ENCODE measurements at regions not wholly inside any gene's neighbourhood (a gene's known extent, or its start where the extent isn't known, plus 50 kb on each side); places are given as distances from the start of the nearest gene placed in this dataset.
"Not testable (repeated sequence)": the region's sequence is repeated elsewhere in the genome, so short reads cannot be mapped to it uniquely, and the experiment has no call there.

DNA sequence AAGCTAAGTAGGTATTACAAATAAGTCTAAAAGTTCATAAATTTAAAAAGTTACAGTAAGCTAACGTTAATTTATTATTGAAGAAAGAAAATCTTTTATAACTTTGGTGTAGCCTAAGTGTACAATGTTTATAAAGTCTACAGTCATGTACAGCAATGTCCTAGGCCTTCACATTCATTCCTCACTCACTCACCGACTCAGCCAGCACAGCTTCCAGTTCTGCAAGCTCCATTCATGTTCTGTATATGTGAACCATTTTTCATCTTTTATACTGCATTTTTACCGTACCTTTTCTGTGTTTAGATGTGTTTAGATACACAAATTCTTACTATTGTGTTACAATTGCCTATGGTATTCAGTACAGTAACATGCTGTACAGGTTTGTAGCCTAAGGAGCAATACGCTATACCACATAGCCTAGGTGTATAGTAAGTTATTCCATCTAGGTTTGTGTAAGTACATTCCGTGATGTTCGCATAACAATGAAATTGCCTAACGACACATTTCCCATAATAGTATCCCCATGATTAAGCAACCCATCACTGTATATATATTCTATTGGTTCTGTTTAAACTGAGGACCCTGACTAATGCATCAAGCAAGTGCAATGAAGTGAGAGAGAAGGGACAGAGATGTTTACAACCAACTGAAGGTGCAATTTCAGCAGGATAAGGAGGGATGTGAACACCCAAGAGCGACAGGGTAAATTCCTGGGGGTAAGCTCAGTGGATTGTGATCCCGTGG lies 88.9 kb upstream of the TRIO start:
- DNase-seq = no peak

DNA sequence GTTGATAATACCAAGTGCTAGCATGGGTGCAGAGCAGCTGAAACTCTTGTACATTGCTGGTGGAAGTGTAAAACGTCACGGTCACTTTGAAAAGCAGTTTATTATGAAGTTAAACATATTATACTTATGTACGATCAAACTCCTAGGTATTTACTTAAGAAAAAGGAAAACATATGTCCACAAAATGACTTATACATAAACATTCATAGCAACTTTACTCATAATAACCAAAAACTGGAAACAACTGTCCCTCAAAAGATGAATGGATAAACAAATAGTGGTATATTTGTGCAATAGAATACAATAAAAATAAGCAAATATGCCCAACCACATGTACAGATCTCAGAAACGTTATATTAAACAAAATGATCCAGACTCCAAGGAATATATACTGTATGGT lies 92.3 kb upstream of the TRIO start:
- no peak for DNase-seq

DNA sequence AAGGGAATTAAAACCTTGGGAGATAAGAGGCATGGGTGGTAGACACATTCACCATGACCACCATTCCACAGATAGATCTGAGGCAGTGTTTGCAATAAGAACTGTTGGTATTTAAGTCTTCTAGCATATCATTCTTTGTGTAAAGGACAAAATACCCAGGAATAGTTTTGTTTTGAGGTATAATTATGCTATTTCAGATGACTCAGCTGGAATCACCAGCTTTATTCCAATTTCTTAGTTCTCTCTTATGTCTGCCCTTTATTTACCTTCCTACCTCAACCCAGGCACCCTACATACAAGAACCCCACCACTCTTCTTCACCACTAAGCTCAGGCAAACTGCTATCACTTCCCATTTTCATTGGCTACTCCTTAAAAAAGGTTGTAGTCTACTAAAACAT lies 94.7 kb upstream of the TRIO start:
- no peak for DNase-seq

DNA sequence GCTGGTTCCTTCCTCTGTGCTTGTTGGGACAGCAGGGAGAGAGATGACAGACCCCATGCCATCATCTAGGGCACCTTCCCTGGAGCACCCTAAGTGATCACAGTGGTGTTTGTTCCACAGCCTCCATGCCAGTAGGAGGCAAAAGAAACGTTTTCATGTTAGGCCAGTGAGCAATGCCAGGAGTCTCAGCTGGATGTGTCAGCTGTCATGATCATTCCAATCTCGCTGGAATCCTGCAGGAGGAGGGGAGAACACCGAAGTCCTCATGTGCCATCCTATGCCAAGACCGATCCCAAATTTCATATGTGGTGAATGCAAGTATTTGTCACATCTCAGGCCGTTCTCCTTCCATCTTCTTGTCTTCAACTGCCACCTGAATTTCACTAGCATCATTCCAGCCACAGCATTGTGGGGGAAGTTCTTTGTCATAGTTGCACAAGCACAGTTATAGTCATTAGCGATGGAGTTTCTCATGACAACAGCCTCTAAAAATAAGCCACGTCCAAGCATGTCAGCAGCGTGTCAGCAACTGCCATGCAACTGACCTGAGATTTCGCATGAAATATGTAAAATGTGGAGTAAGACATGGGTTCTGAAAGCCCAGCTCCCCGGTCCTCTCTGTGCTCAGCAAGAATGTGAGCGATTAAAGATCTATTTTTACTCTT lies 97.2 kb upstream of the DNAH5 start:
- DNase-seq = no peak

DNA sequence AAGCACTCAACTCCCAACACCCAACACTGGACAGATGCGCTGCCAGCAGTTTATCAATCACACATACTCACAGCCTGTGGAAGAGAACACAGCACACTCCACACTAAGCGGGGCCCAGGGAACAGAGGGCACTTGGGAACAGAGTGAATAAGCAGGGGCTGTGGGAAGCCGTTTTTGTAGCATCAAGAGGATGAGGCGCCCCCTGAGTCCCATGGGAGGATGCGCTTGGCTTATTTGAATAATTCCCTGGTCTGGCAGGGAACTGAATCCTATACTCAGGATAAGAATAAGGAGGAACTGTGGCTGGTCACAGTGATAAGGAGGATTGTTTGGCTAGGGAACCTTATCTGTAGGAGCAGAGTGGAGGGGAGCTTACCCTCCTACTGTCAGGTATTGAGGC lies 96.1 kb upstream of the DNAH5 start:
- DNase-seq = no peak

DNA sequence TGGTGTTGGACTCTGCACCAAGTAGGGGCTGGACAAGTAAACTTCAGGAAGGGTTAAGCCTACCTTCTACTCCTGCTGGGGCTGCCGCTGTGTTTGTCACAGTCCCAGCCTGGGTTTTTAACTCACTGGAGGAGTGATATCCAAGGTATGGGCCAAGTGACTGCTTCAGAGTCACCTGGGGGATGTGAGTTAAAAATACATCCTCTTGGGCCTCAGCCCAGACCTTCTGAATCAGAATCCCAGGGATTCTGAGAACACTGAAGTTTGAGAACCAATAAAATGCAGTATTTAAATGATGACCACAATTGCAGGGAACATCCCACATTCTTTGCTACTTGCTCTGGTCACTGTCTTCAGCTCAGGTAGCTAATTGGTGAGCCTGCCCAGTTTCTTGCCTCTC lies 95.1 kb upstream of the DNAH5 start:
- no peak for DNase-seq

DNA sequence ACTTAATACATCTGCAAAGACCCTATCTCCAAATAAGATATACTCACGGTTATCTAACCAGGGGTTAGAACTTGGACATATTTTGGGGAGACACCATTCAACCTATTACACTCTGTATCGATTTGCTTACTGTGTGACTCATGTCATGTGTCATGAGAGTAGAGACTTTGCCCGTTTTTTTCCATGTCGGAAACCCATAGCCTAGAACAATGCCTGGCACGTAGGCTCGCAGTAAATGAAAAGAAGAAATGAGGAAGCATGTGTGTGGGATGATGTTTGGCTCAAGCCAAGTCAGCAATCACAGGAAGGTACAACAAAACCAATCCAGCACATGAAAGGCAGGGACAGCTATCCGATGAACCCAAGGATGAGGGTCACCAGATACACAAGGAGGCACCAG lies 94.6 kb upstream of the DNAH5 start:
- no peak for DNase-seq

DNA sequence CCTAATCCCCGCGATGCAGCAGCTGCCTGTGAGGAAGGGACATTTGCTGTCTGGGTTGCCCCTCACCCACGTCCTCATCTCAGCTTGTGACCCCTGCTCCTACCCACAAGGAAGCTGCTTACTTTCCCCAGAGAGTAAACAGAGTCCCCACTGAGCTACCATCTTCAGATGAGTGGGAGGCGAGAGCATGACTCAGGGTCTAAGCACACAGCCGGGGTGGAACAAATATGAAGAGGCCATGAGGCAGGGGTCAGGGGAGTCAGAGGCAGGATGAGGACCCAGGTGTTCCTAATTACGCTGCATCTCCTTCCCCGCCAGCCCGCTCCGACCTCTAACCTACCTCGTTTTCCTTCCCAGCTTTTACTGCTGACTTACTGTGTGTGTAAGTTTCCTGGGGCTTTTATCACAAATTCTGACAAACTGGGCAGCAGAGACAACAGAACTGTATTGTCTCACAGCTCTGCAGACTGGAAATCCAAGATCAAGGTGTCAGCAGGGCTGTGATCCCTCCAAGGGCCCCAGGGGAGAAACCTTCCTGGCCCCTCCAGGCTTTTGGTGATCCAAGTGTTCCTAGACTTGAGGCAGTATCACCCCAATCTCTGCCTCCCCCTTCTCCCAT lies 94.0 kb upstream of the DNAH5 start:
- no peak for DNase-seq

DNA sequence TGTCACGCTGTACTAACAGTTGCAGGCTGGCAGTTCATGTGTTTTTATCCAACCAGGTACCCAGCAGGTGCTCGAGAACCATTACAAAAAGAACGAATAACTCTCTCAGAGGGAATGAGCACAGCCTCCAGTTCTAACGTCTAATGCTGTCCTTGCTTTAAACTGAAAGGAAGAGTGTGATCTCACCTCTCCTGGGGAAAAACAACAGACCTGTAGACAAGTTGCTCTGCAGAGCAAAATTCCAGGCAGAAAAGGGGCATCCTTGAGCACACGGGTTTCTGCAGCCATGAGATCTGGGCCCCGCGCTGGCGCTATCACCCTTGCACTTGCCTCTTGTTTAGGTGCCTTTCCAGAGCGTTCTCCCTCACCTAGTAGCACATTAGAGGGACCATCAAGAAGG lies 92.5 kb upstream of the DNAH5 start:
- DNase-seq = no peak

DNA sequence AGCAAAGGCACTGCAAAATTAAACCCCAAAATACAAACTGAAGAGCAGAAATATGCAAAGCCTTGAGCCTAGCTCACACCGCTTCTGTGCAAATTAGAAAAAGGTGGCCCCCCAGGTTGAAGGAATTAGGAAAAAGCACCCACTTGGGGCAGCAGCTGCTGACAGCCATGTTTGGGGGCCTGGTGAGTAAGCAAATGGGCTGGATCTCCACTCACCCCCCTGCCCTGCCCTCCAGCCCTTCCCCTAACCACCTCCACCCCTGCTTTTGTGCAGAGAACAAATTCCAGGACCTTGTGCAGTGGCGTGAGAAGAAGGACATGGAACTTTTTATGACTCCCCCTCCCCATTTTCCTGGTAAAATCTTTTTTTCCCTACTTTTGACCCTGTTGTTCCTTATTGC lies 92.0 kb upstream of the DNAH5 start:
- no peak for DNase-seq

DNA sequence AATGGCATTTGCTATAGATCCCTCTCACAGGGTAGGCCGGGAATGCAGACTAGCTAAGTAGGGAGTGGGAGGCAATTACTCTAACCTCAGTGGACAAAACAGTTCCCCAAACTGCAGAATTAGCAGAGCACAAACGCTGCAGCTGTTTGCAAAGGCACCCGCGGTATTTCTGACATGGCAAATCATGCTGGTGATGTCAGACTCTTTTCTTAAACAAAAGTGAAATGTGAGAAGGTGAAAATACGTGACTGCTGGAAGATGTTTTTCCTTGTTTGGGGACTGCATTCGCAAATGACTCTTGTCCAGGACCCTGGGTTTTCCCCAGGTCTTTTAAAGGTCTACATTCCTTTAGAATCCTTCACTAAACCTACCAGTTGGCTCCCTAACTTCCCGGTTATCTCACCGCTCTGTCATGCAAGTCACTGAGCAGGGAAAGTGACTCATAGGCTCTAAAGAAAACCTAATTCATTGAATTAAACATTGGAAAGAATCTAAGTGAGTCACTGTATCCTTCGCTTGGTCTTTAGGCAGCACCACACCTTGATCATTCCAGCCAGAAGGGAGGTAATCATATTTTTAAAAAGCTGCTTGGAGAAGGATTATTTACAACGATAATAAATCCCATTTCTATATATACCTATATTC lies 91.5 kb upstream of the DNAH5 start:
- DNase-seq = no peak

DNA sequence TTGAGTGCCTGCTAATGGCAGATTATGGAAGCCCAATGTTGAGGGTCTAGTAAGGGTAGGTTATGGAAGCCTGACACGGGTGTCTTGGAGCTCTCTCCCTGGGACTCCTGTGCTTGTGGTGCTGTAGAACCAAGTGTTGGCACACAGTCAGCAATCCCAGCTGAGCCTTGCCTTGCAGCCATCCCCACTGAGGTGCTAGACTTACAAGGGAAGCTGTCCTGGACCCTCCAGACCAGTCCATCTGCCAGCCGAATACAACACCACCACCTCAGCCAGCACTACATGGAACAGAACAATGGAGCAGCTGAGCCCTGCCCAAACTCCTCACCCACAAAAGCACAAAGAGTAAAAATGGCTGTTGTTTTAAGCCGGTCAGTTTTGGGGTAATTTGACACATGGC lies 90.5 kb upstream of the DNAH5 start:
- DNase-seq = no peak

DNA sequence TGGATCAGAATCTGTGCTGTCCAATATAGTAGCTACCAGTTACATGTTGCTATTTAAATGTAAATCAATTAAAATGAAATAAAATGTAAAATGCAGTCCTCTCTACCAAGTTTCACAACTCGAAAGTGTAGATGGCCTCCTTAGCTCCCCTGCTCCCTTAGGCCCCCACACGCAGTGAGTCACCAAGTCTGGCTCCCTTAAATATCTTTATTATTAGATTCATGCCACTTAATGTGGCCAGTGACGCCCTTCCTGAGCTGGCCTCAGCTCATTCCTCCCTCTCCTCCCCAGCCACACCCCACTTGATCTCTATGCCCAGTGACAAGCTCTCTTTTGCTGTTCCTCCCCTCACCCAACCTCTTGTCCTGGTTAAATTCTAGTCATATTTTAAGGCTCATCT lies 88.4 kb upstream of the DNAH5 start:
- DNase-seq = no peak

DNA sequence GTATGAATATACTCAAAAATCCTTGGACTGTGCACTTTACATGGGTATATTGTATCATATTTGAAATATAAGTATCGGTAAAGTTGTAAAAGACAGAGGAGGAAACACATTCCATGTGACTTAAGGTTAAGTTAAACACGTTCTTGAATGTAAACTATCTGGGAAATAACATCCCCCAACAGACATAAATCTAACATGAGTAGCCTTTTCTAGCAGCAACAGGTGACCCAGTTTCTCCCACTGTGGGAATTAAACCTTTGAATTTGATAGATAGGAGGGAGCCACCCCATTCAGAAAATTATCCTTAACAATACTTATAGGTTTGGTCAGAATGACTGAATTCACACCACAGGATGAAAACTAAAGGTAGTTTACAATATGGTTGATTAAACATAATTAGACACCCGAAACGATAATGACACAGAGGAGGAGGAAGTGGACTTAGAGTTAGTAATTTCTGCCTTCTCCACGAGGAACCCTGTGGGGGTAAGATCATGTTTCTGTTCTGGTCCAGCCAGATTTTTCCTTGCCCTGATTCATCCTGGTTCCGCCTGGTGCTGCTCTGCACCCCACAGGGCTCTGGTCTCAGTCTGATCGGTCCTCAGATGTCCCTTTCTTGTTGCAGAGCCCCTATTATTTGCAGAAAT lies 84.6 kb upstream of the DNAH5 start:
- DNase-seq = no peak

DNA sequence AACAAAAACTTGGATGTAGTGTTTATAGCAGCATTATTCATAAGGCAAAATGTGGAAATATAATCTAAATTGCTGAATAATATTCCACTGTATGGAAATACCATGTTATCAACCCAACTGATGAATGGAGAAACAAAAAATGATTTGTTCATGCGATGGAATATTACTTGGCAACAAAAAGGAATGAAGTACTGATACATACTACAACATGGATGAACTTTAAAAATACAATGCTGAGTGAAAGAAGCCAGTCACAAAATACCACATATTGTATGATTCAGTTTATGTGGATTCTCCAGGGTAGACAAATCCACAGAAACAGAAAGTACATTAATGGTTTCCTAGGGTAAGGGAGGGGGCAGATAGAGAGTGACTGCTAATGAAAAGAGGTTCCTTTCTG lies 83.7 kb upstream of the DNAH5 start:
- DNase-seq = no peak

DNA sequence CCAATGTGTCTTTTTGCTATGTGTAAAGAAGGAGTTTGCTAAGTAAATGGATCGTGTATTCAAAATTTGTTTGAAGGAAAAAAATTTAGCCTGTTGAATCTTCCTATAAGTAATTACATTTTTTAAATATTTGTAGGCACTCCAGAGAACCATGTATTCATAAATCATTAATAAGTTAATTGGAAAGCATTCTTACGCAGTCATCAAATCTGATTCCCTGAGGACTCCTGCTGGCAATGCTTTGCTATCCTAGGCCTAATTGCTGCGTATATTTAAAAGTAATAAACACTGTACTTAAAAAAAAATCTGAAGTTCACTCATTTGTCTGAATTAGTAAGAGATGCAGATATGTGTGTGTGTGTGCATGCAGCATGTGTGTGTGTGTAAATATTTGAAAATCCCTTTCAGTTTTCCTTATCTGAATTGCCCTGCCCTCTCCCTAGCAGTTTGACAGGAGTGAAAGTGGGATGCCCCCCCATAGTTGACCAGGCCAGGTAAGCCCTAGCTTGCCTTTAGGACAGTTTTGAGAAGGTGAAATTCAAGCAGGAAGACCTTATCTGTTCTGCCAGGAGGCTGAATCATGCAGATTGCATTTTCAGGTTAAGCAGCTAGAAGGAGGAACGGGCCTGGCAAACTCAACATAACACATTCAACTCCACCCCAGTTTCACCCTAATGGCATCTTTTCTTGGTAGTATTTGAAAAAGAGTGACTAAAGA lies 81.2 kb upstream of the DNAH5 start:
- no peak for DNase-seq

DNA sequence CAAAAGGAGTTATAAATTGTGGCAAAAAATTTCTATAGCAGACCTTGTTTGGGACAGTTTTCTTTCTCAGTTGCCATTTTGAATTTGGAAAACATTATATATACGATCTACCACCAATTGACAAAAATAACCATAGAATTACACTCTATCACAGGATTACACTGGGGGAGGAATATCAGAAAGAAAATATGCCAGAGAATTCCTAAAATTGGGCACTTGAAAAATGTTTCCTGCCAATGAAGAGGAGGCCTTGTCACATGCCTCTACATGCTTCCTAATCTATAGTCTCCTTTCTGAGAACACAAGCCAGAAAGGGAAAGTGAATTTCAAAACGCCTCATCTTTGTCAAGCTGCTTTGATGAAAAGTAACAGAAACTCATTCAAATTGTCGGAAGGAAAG lies 78.5 kb upstream of the DNAH5 start:
- DNase-seq = no peak

DNA sequence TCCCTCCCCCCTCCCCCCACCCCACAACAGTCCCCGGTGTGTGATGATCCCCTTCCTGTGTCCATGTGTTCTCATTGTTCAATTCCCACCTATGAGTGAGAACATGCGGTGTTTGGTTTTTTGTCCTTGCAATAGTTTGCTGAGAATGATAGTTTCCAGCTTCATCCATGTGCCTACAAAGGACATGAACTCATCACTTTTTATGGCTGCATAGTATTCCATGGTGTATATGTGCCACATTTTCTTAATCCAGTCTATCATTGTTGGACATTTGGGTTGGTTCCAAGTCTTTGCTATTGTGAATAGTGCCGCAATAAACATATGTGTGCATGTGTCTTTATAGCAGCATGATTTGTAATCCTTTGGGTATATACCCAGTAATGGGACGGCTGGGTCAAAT lies 76.5 kb upstream of the DNAH5 start:
- DNase-seq = not testable (repeated sequence)

DNA sequence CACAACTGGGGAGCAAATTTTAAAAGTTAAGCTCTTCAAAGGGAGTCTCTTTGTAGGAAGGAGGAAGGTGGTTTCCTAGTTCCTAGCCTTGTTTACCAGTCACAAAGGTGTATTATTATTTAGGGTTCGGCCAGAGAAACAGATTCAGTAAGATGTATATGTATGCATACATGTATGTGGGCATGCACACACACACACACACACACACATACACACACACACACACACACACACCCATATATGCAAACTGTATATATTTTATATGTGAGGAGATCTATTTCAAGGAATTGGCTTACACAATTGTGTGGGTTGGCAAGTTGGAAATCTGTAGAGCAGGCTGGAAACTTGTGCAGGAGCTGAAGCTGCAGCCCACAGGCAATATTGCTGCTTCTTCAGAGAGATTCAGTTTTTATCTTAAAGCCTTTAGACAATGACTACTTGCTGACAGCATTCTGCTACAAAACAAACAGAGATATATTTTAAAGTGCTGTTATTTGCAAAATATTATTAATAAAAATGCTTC lies 75.3 kb upstream of the DNAH5 start:
- no peak for DNase-seq

DNA sequence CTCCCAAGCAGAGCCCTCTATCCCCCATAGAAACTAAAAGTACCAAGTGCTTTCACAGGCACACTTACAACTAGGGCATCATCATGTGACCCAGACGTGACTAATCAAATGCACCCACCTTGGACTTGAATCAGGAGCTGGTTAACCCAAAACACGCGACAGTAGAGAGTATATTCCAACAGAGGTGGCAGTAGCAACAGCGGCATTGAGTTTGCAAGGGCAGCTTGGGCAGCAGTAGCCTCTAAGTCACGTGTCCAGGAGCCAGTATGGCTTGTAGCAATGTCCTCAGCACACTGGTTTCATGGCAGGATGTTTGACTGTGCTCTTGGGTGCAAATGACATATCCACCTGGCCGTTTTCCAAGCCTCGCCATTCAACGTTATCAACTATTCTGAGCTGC lies 73.4 kb upstream of the DNAH5 start:
- DNase-seq = no peak

DNA sequence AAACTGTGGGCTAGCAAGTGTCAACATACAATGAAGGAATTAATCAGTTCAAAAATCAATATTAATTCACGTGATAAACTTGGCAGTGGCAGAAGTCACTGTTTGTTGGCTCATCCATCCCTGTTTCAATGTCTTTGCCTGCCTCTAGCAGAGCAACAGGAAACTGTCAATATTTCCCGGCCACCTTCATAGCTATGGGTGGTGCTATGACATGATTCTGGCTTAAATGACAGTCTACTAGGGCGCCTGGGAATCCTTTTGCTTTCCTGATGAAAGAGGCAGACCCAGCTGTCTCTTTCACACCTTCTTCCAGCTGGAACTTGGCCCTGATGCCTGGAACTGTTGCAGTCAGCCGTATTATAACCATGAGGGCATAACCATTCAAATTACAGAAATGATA lies 72.1 kb upstream of the DNAH5 start:
- no peak for DNase-seq

All from activated CD8-positive, alpha-beta memory T cell treated with anti-CD3 and anti-CD28 coated beads, Interleukin-2, amount 50 U/mL, for 48 hours (primary cell).